GM12892 (cell line): ENCODE measurements at regions not wholly inside any gene's neighbourhood (a gene's known extent, or its start where the extent isn't known, plus 50 kb on each side); places are given as distances from the start of the nearest gene placed in this dataset.
"Not testable (repeated sequence)": the region's sequence is repeated elsewhere in the genome, so short reads cannot be mapped to it uniquely, and the experiment has no call there.

ENCODE experiments used
- DNase-seq: peaks from one replicate; pipeline ENCODE4 v3.0.0; 2011; ENCODE audit not compliant: insufficient read length
- FAIRE-seq: peaks from 2 replicates; lab custom pipeline; 2011; peaks lifted over from hg19 to GRCh38; lab: Jason Lieb, UNC
- POLR2A ChIP-seq: IDR thresholded peaks from 2 replicates; pipeline ENCODE4 v1.6.1; 2011; ENCODE audit warnings: low read depth, low read length, control low read depth
- POLR2AphosphoS5 ChIP-seq: IDR thresholded peaks from 2 replicates; pipeline ENCODE4 v1.6.1; 2011; ENCODE audit warnings: low read depth, low read length, control low read depth
- TAF1 ChIP-seq: IDR thresholded peaks from 2 replicates; pipeline ENCODE4 v1.6.1; 2011; ENCODE audit warnings: low read depth, mild to moderate bottlenecking, control low read depth, low read length, borderline replicate concordance

DNA sequence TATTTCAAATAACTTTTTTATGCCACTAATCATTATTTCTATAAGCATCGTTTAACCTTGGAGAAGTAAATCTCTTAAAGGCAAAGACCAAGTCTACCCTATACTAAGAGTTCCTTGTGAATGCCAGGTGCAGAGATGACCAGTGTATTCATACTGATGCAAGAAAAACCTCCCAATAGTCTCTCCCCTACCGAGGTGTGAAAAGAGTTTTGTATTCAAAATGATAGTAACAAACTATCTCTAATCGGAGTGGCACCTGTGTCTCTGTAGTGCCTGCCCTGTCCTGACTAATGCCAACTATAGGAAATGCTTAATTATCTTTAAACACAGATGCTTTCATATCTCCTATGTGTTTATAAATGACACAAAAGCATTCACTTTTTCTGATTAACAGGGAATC is 798.5 kb downstream of the TRIB2 start:
- FAIRE-seq (peak; percentile 36), DNase-seq (no peak)
- TF ChIP-seq POLR2AphosphoS5 (no peak), TAF1 (no peak), POLR2A (no peak)

DNA sequence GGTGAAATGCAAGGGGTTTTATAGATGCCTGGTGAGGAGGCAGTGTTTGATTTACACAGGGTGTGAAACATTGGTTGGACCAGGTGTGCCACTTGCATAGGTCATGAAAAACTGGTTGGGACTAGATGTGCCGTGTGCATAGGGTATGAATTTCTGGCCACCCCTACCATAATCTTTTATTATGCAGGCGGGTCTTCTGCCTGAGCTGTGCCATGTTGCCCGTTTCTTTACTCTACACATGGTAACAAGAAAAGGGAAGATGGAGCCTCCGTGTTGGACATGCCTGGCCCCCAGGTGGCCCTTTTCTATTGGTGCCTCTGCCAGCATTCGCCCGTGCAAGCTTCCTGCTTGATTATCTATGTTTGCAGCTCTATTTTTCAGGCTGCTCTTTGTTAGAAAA is 805.4 kb downstream of the TRIB2 start:
- TF ChIP-seq POLR2A (peak; percentile 45), POLR2AphosphoS5 (no peak), TAF1 (no peak)
- no peak for FAIRE-seq
- DNase-seq = no peak

DNA sequence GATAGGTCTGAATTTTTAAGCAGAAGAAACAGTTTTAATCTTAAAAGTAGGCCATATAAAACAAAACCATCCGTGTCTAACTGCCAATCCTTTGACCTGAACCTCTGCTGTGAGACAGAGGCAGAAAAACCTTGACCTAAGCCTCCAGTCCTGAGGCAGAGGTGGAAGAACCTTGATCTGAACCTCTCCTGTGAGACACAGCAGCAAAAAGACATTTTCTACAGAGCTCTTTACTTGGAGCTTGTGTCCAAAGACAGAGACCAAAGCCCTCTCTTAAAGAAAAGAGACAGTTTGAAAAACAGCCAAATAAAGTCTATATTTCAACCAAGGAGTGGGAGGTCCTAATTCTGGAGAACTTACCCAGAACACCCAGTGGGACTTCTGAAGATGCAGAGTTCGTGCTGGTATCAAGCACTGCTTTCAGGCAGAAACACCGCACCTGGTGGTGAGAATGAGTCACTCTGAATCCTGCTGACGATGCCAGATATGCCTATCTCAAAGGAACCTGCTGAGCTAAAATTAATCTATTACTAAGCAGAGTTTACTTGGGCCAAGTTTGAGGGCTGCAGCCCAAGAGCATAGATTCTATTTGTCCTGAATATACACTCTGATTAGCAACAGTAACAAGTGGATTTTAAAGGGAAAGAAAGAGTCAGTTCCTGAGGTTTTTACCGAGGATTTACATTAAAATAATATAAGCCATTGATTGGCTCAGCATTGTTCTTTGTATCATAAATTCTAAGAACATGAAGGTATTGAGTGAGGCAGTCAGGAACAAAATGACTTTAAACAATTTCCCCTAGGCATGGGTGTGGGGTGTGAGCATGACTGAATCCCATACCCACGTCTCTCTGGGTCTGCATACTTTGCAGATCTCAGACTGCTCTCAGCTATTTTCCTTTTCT is 806.4 kb downstream of the TRIB2 start:
- FAIRE-seq (peak; percentile 88), DNase-seq (peak; percentile 4)
- no peak for TF ChIP-seq TAF1
- peak; percentile 53; the same call in 1 of the 2 replicates for TF ChIP-seq POLR2A
- no peak; the same call in 1 of the 2 replicates for TF ChIP-seq POLR2AphosphoS5

DNA sequence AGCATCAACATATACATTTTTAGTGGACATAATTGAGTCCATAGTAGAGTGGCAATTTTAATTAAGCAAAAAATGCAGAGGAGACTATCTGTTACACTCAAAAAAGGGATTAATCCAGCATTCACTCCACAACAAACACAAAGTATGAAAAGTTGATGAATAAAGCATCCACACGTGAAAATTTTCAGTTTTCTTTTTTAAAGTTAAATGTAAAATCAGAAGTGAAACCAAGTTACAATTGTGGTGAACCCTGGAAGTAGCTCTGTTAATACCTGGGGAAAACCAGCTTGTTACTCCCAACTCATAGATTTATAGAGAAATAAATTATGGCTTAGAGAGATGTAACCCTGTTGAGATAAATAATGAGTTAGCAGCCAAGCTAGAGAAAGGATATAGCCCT is 807.8 kb downstream of the TRIB2 start:
- FAIRE-seq = peak; percentile 17

DNA sequence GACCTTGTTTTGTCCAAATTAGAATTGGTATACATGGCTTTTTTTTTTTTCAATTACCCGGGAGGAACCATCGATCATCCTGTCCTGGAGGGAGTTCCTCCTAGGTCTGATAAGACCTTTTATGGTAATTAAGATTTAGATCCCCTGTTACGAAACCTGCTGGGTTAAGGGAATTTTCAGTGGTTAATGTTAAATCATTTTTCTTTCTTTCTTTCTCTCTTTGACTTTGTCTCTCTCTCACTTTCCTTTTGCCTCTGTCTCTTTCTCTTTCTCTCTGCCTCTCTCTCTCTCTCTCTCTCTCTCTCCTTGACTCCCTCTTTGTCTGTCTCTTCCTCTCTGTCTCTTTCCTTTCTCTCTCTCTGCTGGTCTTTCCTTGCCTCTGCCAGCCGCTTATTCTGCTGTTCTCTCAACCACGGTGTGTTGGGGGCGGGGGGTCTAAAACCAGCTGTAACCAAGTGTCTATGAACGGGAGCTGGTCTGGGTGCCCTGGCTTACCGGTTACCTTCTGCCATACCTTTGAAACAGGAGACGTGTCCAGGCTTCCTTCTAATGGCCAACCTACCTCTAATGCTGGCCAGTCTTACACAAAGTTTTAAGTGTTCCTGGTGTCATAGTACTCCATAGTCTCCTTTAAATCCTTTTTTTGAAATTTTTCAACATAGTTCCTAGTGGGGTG is 815.1 kb downstream of the TRIB2 start:
- not testable (repeated sequence) for DNase-seq, FAIRE-seq

More for the DNA sequence above, 807.8 kb downstream of the TRIB2 start:
- no peak for TF ChIP-seq TAF1
- TF ChIP-seq POLR2AphosphoS5 = no peak
- TF ChIP-seq POLR2A = no peak
- DNase-seq = no peak

DNA sequence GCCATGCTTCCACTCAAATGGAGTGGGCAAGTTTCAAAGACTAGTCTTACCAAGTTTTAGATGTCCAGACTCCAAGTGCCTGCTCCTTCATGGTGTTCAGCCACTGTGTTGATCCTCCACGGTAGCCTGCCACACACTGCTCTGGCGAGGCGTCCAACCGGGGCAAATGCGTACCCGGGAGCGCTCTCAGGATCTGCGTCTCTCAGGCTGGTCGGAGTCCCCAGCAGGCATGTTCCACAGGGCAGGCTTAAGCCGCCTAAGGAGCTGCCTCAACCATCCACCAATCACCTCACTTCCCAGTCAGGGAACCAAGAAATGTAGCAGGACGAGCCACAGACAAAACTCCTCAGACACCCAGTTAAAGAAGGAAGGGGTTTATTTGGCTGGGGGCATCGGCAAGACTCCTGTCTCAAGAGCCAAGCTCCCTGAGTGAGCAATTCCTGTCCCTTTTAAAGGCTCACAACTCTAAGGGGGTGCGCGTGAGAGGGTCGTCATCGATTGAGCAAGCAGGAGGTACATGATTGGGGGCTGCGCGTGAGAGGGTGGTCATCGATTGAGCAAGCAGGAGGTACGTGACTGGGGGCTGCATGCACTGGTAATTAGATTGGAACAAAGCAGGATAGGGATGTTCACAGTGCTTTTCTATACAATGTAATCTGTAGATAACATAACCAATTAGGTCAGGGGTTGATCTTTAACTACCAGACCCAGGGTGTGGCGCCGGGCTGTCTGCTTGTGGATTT is 816.2 kb downstream of the TRIB2 start:
- DNase-seq, FAIRE-seq: not testable (repeated sequence)

DNA sequence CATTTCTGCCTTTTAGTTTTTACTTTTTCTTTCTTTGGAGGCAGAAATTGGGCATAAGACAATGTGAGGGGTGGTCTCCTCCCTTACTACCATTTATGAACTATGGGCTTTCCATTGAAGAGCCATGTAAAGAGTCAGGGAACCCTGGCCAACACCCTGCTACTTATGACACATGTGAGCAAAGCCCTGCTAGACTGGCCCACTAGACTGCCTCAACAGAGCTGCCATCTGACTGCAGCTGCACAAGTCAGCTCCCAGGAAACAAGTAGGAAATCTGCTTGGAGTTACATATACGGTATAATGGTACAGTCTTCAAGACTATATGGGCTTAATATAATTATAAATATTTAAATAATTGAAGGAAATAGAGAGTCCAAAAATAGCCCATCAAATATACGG is 816.8 kb downstream of the TRIB2 start:
- no peak for TF ChIP-seq POLR2AphosphoS5
- no peak for TF ChIP-seq POLR2A
- no peak for TF ChIP-seq TAF1
- DNase-seq (no peak), FAIRE-seq (no peak)

DNA sequence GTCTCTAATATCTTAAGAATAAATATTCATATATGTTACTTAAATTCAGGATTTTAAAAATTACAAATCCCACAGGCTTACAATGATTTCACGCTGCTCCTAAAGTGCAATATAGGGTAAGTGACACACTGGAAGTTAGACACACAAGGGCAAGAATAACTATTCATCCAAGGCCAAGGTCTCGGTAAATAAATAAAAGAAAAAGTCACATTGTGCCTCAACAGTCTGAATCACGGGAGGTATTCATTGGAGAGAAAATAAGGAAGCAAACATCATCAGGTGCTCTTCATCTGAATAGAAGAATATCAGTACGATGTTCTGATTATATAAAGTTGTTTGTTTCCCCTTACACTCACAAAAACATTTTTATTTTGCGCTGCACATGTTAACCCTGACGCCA is 820.2 kb downstream of the TRIB2 start:
- no peak for TF ChIP-seq POLR2A
- TF ChIP-seq POLR2AphosphoS5 = no peak
- no peak for FAIRE-seq
- DNase-seq = no peak

DNA sequence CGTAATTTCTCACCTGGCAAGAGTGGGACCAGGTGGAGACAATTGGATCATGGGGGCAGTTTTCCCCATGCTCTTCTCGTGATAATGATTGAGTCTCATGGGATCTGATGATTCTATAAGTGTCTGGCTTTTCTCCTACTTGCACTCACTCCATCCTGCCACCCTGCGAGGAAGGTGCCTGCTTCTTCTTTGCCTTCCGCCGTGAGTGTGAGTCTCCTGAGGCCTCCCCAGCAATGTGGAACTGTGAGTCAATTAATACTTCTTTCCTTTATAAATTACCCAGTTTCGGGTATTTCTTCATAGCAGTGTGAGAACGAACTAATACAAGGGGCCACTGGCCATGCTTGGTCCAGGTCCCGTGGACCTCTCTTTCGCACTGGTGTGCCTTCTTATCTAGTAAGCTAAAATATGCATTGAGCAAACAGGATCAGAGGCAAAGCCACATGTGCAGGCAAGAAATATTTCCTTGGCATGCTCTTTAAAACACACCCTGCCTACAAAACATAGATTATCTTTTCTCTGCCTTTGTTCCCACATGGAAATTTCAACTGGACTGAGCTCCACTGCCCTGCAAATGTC is 821.1 kb downstream of the TRIB2 start:
- DNase-seq (no peak), FAIRE-seq (peak; percentile 62)
- TF ChIP-seq POLR2A (no peak), TAF1 (no peak), POLR2AphosphoS5 (no peak)

DNA sequence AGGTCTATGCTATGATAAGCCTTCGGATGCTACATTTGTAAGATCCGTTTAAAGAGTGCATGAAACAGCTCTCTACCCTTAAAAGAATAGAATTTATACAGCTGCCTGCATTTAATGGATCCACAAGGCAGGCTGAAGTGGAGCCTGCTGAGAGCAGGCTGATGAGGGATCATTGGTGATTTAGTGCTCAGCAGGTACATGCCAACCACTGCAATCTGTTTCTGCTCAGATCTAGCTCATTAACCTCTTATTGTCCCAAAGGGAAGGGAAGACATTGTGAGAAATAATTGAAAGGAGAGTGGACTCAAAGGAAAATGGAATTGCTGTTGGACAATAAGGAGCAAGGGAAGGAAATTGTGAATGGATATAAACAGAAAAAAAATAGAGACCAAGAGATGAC is 822.6 kb downstream of the TRIB2 start:
- TF ChIP-seq TAF1 (no peak), POLR2AphosphoS5 (no peak), POLR2A (no peak)
- FAIRE-seq (no peak), DNase-seq (no peak)

DNA sequence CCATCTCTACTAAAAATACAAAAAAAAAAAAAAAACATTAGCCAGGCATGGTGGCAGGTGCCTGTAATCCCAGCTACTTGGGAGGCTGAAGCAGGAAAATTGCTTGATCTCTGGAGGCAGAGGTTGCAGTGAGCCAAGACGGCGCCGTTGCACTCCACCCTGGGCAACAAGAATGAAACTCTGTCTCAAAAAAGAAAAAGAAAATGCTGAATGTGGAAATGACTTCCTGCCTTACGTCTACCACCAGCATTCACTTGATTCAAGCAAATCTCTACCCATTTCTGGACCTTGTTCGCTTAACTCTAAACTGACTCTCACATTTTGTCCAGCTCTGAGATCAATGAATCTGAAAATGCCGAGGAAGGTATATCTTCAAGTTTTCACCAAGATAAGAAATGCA is 825.3 kb downstream of the TRIB2 start:
- no peak for TF ChIP-seq POLR2AphosphoS5
- TF ChIP-seq TAF1 = no peak
- no peak for TF ChIP-seq POLR2A
- no peak for FAIRE-seq
- no peak for DNase-seq

DNA sequence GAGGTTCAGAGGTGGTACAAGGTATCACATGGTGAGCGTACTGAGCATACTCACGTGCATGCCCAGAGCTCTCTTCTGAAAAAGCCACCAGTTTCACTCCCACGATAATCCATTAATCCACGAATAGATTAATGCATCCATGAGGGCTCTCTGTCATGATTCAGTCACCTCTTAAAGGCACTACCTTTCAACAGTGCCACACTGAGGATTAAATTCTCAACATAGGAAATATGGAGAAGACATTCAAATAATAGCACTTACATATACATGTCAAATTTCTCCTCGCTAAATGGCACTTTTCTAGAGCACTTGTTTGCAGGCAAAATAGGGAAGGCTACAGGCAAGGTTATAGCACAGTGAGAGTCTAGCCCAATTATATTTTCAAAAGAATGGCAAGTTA is 825.9 kb downstream of the TRIB2 start:
- peak; percentile 53 for FAIRE-seq
- TF ChIP-seq POLR2AphosphoS5 = no peak
- no peak for TF ChIP-seq TAF1
- no peak for TF ChIP-seq POLR2A
- DNase-seq = no peak
